HG03460 (cell line): ENCODE measurements at regions not wholly inside any gene's neighbourhood (a gene's known extent, or its start where the extent isn't known, plus 50 kb on each side); places are given as distances from the start of the nearest gene placed in this dataset.

Experiments
- ATAC-seq: cut with Tn5 transposase; IDR thresholded peaks from one replicate; pipeline ENCODE4 v1.9.1; 2021; ENCODE audit not compliant: unreplicated experiment

DNA sequence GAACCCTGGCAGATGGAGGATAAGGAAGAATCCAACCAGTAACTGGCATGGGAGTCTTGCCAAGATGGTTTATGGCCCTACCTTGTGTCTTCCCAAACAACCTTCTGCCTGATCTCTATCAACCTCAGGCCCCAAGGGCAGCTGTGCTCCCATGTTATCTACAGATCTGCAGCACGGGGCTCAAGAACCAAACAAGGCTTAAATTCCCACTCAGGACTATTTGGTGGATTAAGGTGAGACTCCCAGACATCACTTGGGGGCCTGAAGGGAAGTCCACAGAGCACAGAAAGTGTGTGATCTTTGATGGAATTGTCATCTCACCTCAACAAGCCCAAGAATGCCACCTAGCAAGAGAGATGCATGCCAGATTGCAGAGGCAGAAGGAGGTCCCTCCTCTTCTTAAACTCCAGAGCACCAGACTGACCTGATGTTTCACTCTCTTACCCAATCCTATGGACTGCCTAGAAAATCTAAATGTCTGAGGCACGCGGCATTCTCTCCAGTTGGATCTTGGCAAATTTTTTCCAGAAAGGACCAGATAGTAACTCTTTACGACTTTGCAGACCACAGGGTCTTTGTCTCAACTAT, 759.5 kb upstream of the TBX3 start:
- no peak for ATAC-seq

DNA sequence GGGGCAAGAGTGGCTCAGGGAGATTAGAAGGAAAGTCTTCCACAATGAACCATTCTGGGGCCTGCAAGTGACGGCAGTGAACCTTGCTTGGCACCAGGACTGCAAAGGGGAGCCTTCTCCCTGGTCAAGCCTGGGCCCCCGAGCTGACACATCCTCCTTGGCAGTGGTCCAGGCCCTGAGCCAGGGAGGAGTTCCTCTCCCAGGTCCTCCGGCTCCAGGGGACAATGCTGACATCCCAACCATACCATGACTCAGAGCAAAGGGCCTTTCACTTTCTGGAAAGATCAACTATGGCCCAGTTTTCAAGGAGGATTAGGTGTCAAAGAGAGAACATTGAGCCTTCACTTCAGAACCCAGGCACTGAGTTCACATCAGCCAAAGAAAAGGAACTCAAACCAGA, 756.5 kb upstream of the TBX3 start:
- no peak for ATAC-seq

DNA sequence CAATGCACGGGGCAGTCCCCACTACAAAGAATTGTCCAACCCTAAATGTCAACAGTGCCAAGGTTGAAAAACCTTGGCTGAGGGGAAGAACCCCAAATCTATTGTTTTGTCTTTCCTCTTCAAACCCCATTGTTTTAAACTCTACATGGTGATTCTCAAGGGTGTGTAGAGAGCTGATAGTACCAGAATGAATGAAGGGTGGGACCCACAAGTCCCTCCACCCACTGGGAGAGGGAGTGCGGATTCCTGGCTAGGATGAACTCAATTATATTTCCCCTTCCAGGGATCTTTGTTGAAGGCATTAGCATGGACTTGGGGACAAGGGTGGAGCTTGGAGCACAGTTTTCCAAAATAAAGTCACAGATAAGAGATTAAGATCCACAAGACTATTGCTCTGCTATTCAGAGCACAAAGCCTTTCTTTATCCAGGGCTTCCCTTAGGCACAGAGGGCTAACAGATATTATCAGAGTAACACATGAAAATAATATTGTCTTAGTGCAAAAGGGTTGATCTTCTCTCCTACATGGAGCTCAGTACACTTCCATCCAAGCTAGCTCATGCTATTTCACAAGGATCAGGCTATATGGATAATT, 755.1 kb upstream of the TBX3 start:
- ATAC-seq: no peak

DNA sequence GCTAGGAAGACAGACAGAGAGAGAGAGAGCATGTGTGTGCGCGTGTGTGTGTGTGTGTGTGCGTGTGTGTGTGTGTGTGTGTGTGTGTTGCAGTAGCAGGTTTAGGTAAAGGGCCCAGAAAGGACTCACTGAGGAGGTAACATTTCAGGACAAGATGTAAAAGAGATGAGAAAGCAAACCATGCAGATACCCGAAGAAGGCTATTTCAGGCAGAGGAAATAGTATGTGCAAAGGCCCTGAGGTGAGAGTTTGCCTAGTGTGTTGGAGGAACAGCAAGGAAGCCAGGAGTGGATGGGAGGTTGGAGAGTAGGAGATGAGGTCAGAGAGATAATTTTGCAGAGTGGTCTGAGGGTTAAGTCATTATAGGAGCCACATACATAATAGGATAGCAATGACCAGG, 754.3 kb upstream of the TBX3 start:
- no peak for ATAC-seq

DNA sequence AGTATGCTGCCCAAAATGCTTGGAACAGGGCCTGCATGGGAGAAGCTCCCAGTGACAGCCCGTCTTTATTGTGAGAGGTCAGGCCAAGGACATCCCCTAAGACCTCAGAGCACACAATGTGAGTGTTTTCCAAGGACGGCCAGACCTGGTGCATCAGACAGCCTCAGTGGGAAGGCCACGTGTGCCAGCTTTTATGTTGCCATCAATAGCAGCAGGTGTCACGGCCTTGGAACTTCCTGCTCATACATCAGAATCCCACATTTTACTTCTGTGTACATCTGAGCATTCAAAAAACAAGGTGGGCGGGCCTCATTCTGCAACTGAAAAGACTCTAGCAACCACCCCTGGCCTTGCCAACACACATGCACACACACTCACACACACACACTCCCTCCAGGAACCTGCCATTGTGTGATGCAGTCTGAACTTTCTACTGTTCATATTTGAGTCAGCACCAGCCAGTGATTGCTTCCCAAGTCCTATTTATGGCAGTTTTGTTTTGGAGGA, 753.1 kb upstream of the TBX3 start:
- ATAC-seq: no peak

DNA sequence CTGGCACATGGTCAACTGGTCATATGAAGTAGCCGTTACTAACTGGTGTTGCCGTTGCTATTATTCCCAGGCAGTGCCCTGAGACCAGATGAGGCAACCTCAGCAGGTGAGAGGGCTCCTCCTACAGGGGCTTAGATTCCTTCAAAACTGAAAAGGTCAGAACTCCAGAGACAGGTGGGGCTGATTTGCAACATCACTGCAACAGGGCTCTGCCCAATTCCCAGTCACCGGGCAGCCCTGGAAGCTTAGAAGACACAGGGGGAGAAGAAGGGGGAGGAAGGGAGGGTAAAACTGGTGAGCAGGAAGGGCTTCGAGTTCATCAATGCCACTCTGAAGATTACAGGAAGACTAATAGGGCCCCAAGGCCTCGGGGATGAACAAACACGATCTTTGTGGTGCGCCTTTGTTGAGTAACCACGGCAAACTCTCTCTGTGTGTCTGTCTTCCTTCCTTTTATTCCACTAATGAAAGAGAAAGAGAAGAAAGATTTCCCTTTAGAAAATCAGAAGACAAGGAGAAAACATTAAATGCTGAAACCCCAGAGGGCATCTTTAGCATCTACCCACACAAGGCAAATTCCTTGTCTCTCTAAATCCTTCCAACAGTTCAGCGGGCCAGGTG, 749.1 kb upstream of the TBX3 start:
- ATAC-seq: no peak

DNA sequence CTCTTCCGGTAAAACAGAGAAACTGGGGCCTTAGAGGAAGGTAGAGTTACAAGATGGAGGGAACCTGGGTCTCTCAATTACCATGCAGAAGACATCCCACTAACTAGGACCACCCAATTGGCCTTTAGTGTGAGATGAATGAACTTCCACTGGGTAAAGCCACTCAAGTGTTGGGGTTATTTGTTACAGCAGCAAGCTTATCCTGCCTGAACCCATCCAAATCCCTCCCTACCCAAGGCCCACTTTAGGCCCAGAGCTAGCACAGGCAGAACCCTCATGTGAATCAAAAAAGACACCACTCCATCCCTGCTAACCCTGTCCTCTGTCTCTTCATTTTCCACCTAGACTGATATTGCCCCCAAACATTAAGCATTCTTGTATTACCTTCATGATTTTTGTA, 746.7 kb upstream of the TBX3 start:
- no peak for ATAC-seq

DNA sequence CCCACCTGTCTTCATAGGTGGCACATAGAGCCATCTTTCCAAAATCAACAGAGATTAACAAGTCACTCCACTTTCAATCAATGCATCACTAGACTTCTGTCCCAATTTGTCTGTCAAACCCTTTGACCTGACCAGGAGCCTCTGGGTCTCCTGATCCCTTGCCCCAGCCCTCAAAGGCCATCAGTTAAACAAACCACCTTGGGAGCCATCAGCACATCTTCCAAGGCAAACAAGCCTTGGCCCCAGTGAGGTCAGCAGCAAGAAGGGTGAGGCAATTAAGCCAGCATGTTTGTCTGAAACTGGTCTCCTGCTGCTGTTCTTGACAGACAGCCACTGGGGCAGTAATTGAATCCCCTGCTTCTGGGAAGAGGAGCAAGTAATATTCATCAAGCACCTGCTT, 742.8 kb upstream of the TBX3 start:
- ATAC-seq: no peak

DNA sequence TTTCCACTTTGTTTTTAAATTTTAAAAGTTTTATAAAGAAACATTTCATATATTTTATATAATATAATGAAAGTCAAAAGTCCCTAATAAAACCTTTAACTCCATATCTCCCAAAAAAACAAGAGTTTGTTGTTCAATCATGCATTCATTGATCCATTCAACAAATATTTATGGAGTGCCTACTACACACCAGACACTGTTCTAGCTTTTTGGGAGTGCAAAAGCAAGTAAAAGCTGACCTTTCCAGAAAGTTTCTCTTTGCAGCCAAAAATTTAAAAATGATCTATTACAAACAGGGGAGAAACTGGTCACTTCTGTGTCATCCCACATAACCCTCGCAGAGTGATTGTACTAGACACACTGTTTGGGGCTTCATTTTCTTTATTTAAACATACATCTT, 740.0 kb upstream of the TBX3 start:
- ATAC-seq: no peak

DNA sequence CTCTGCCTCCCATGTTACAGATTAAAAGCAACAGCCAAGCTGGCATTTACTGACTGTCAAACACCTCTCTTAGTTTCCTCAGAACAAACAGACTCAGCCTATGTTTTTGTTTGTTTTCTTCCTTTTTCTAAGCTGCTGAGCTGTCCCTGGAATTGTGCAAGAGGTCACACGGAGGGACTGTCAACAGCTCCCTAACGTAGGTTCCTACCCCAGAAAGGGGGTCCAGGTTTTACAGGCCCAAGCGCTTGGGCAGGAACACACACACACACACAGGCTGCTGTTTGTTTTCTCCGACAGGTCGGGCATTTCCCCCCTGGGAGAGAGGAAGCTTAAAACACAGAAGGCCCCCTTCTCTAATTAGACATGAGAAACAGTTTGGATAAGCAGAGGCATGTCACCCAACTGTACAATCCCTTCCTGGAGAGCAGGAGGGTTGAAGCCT, 739.6 kb upstream of the TBX3 start:
- ATAC-seq: no peak

DNA sequence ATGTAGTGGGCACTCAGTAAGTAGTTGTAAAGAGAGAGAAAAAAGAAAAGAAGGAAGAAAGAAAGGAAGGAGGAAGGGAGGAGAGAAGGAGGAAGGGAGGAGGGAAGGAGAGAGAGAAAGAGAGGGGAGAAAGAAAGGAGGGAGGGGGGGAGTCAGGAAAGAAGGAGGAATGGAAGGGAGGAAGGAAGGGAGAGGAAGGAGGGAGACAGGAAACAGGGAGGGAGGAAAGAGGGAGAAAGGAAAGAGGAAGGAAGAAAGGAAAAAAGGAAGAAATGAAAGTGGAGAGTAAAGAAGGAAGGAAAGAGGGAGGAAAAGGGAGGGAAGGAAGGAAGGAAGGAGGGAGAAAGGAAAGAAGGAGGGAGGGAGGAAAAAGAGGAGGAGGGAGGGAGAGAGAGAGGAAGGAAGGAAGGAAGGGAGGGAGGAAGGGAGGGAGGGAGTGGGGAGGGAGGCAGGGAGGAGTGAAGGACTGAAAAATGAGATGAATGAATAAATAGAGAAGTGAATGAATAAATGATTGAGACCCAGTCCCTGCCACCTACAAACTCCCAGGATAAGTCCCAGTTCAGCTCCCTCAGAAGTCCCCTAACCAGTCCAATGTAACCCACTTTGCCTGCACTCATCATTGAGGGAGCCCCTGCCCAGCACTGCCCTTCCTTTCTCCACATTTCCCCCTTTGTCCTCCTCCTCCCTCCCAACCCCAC, 739.0 kb upstream of the TBX3 start:
- no peak for ATAC-seq

DNA sequence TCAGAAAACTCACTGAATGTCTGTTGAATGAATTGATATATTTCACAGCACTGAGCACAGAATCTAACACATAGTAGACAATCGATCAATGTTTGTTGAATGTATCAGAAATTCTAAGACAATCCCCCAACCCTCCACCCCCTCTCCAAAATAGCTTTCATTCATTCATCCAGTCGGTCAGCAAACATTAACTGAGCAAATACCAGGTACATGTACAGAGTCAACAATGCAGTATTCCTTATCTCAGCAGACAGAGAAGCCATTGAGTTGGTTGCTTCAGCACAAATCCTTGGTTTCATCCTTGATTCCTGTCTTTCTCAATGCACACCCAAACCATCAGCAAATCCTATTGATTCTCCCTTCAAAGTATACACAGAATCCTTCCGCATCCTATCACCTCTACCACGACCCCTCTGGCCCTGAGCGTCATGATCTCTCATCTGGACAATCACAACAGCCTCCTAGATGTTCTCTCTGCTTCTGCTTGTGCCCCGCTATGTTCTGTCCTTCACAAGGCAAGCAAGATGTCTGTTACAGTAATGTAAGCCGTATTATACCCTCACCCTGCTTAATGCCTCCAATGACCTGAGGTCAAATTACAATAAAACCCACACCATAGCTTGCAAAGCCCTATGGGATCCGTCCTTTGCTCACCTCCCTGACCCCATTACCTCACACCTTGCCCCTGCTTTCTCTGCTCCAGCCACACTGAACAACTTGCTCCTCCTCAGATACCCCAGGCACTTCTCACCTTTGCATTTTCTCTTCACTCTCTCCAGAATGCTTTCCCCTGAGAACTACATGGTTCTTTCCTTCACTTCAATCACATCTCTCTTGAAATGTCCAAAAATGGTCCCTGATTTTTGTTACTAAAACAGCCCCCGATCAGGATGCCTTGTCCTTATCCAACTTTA, 738.1 kb upstream of the TBX3 start:
- ATAC-seq: no peak

DNA sequence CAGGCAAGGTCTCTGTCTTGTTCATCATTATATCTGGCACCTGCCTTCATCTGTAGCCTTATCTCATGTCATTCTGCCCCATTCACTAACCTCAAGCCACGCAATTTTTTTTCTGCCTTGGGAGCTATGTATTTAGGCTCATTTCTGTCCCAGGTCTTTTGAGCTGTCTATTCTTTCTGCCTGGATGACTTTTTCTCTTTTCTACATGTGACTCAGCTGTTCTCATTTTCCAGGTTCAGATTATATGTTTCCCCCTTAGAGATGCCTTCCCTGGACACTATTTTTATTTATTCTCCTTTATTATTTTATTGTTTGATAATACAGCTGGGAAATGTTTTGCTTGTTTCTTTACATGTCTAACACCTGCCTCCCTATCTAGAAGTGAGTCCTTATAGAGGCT, 737.4 kb upstream of the TBX3 start:
- no peak for ATAC-seq

DNA sequence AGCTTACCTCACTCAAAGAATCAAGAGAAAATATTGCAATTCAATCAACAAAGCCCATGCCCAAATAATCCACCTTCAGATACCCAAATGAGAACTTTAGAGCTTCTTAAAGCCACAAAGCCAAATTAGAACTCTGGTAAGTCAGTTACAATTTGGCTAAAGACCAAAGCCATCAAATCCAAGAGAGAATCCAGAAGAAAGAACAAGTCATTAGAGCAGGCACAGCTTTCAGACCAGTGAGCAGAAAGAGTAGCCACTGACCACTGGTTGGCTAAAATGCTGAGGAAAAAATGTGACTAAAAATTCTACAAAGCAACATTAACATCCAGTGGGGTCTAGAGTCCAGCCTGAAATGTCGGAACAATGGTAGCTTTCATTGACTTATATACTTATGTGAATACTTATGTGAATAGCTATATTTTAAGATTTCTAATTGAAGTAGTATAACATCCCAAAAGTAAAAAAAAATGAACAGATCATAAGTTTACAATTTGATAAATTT, 735.2 kb upstream of the TBX3 start:
- ATAC-seq: no peak

DNA sequence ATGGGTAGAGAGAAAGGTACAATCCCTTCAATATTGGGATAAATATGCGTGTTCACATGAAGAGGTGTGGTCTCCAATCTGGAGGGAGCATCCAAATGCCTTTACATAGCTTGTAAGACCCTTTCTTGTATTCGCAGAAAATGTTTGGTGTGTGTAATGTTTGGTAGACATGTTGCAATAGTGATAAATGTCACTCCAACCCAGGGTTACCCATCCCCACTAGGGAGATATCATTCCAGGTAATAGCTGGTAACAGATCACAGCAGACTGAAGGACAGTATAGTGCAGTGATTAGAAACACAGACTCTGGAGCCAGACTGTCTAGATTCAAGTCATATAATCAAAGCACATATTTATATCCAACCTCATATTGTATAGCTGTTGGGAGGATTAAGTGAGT, 733.6 kb upstream of the TBX3 start:
- no peak for ATAC-seq

DNA sequence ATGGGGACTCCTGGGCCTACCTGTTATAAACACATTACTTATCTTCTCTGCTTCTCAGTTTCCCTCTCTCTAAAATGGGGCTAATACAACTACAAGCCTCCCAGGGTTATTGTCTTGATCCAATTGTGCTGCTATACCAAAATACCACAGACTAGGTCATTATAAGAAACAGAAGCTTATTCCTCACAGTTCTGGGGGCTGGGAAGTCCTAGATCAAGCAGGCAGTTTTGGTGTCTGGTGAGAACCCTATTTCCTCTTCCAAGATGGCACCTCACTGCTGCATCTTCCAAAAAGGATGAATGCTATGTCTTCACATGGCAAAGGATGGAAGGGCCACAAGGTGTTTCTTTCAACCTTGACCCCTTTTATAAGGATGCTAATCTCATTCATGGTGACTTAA, 732.9 kb upstream of the TBX3 start:
- ATAC-seq: no peak

DNA sequence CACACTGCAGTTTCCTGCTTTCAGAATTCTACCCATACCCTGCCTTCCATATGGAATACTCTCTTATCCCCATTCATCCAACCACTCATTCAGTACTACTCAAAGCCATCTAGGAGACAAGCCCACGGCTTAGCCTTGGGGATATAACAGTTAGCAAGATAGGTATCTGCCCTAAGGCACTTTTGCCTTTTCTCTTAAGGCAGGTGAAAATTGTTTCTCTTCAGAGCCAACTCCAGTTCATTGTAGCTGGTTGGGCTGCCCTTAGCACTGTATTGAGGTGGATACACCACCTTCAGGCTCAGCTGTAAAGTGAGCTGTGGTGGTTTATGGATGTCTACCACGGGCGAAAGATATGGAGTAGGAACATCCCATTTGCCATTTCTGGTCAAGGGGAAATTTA, 729.7 kb upstream of the TBX3 start:
- ATAC-seq: no peak

DNA sequence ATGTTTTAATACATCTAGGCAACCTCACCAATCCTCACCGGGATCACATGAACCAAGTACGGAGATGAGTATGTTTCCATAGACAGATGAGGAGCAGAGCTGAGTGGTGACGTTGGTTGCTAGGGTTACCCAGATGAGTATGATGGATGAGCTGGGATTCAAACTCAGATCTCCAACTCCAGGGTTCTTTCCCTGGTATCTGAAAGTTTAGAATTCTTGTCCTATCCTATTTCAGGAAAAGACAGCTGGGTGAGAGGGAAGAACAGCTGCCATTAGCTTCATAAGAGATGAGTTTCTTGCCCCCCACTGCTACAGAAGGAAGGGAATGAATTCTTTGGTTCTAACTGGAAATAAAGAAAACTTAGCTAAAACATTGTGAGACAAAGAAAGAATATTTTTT, 728.9 kb upstream of the TBX3 start:
- no peak for ATAC-seq

DNA sequence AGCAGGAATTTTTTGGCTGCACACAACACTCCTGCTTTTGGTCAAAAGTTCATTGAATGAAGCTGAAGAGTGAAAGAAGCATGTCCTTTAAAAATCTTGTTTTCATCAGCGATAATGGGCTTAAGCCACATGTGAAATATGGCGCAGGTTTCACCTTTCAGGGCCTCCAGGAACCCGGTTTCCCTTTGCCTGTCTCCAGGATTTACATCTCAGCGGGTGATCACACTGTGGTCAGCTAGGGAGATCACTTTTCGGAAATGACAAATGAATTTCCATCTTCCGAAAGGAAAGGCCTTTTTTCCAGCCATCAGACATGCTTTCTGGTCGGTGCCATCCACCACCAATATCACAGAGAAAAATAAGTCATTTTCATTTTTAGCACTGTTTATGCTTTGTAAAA, 727.1 kb upstream of the TBX3 start:
- no peak for ATAC-seq

DNA sequence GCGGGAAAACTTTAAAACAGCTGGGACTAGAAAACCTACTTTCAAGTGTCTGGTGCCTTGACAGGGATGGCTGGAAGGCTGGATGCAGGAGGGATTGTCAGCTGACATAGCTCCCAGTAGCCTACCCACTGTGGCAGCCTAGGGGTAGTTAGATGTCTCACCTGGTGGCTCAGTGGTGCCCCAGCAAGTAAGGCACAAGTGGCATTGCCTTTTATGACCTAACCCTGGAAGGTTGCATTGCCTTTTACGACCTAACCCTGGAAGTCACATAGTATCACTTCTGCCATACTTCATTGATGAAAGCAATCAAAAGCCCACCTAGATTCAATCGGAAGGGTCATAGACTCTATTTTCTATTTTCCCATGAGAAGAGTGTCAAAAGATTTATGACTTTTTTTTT, 724.7 kb upstream of the TBX3 start:
- no peak for ATAC-seq

DNA sequence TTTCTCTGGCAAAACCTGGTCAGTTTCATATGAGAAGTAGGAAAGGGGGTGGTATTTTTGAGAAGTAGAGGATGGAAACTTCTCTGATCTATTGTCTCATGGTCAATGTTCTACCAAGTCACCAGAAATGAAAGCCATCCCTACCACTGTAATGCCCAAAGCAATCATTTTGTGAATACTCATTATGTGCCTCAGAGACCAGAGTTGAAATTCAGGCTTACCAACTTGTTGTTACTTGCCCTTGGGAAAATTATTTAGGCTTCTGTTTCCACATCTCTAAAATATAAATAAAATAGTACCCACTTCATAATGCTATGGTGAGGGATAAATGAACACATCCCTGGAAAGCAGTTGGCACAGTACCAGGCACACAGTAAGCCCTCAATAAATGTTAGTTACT, 723.7 kb upstream of the TBX3 start:
- no peak for ATAC-seq
